Cardiac fibroblast (primary cell): ENCODE measurements at regions not wholly inside any gene's neighbourhood (a gene's known extent, or its start where the extent isn't known, plus 50 kb on each side); places are given as distances from the start of the nearest gene placed in this dataset.

Experiments
- DNase-seq, 2 donors: peaks; one replicate each; pipeline versions ENCODE4 v3.0.0 to v3.0.0-alpha.2; 2010; ENCODE audit warnings: low read depth in 2 of 2
- H3K4me3 ChIP-seq, 2 donors: replicated peaks in 1 of 2; 1 replicate in 1 of 2; 2 replicates in 1 of 2; pipeline ENCODE4 v1.5.1; 2011; ENCODE audit warnings: low read depth in 2 of 2, low read length in 2 of 2, mild to moderate bottlenecking in 2 of 2, moderate library complexity in 1 of 2
- CTCF ChIP-seq: IDR thresholded peaks from one replicate; pipeline ENCODE4 v1.5.1; 2011; ENCODE audit warnings: low read depth, mild to moderate bottlenecking, low read length, inconsistent platforms

DNA sequence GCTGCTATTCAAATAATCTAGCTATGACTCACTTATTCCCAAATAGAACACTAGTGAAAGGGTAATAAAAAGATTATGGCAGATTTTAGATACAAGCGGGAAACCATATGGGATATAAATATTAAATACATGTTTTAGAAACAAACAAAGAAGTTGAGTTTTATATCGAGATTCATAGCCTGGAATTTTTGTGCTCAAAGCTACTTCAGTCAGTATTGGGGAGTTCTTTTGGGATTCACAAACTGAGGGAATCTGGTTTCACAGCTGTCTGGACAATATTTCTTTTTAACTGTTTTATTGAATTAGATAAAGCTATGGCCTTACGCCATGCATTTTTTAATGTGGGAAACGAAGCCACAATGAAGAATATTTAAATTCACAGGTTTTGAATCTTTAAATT lies 257.1 kb upstream of the PCDH20 start:
- H3K4me3 ChIP-seq = no peak overlapping the region
- DNase-seq = no peak
- no peak for TF ChIP-seq CTCF

GRCh38 chr13:61670384-61671161 lies 254.9 kb upstream of the PCDH20 start:
- no peak for DNase-seq
- no peak for TF ChIP-seq CTCF

GRCh38 chr13:61664801-61665705 lies 249.4 kb upstream of the PCDH20 start:
- H3K4me3 ChIP-seq = no peak overlapping the region
- TF ChIP-seq CTCF = no peak
- peak; percentile 1 to 9 for DNase-seq

More at GRCh38 chr13:61670384-61671161, 254.9 kb upstream of the PCDH20 start:
- no peak overlapping the region for H3K4me3 ChIP-seq

- no peak for TF ChIP-seq CTCF
- H3K4me3 ChIP-seq = no peak overlapping the region
- no peak for DNase-seq
Measured at GRCh38 chr13:61654481-61654880, 238.8 kb upstream of the PCDH20 start.

DNA sequence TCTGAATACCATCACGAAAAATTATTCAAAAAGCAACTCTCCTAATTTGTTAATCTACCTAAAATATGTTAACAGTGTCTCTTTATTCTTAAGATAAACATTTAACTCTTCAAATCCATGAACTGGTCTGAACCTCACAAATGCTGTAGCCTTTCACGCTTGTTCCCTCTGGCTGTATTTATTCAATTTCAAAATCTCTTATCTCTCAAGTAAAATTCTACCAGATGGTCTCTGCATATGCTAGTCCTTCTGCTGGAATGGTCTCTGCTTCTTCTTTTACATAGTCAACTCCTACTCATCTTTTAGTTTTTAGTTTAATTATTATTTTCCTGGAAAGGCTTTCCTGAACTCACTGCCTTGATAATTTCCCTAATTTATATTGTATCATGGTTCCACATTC lies 232.9 kb upstream of the PCDH20 start:
- no peak for DNase-seq
- TF ChIP-seq CTCF = no peak
- no peak overlapping the region for H3K4me3 ChIP-seq

- no peak for TF ChIP-seq CTCF
- H3K4me3 ChIP-seq = no peak overlapping the region
- no peak for DNase-seq
Measured at GRCh38 chr13:61612192-61612591, 196.5 kb upstream of the PCDH20 start.
